Calu3 (cell line): ENCODE measurements at regions not wholly inside any gene's neighbourhood (a gene's known extent, or its start where the extent isn't known, plus 50 kb on each side); places are given as distances from the start of the nearest gene placed in this dataset.
"Not testable (repeated sequence)": the region's sequence is repeated elsewhere in the genome, so short reads cannot be mapped to it uniquely, and the experiment has no call there.

ENCODE experiments used
- BruUV-seq: library from RNA; stranded (reverse); fragments of 400-500 nt; replicated peaks from 2 replicates; lab custom pipeline; 2021; lab: Mats Ljungman, UMichigan
- CTCF ChIA-PET: fragments of 300-600 bp; sonication (Branson Sonifier 250); formaldehyde crosslinking; loops from one replicate; lab custom pipeline; 2022; ENCODE audit warnings: antibody characterized with exemption; lab: Charles Lee
- DNase-seq: peaks from one replicate; pipeline ENCODE4 v3.0.0; 2022
- H3K27ac Mint-ChIP-seq: one replicate; pipeline ENCODE4 v1.8.0; 2022; ENCODE audit warnings: mixed read lengths; ENCODE audit not compliant: unreplicated experiment
- H3K27me3 Mint-ChIP-seq: one replicate; pipeline ENCODE4 v1.8.0; 2022; ENCODE audit warnings: mixed read lengths; ENCODE audit not compliant: unreplicated experiment
- H3K36me3 Mint-ChIP-seq: one replicate; pipeline ENCODE4 v1.8.0; 2022; ENCODE audit warnings: mild to moderate bottlenecking, moderate library complexity, mixed read lengths; ENCODE audit not compliant: insufficient read depth, unreplicated experiment
- H3K4me1 Mint-ChIP-seq: one replicate; pipeline ENCODE4 v1.8.0; 2022; ENCODE audit warnings: mild to moderate bottlenecking, low read depth, mixed read lengths; ENCODE audit not compliant: unreplicated experiment
- H3K4me3 Mint-ChIP-seq: one replicate; pipeline ENCODE4 v1.8.0; 2022; ENCODE audit warnings: mild to moderate bottlenecking, low read depth, moderate library complexity, mixed read lengths; ENCODE audit not compliant: unreplicated experiment
- H3K9me3 Mint-ChIP-seq: one replicate; pipeline ENCODE4 v1.8.0; 2022; ENCODE audit warnings: low read depth, mixed read lengths; ENCODE audit not compliant: unreplicated experiment
- CTCF ChIP-seq: fragments of 200-600 bp; IDR thresholded peaks from one replicate; pipeline ENCODE4 v1.8.0; 2022; ENCODE audit warnings: antibody characterized with exemption; ENCODE audit not compliant: unreplicated experiment
- intact Hi-C: fragments of 100-400 bp; cut with micrococcal nuclease; formaldehyde crosslinking; loops from one replicate; pipeline ENCODE4 v1.10.0; 2022; ENCODE audit not compliant: unreplicated experiment

DNA sequence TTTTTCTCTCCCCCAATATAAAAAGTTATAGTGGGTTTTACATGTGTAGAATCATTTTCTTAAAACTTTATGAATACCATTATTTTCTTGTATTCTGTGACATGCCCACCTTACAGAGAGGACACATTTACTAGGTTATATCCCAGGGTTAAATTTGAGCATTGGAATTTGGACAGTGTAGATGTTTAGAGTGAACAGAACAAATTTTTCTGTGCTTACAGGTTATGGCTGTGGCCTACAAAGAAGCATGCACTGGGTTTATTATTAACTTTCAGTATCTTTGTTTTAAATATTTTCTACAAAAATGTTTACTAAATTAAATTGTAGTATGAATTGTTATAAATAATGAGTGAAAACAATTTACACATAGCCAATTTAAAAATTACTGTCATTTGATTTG is 51.3 kb upstream of the TRIM77 start:
- BruUV-seq, H3K4me1 Mint-ChIP-seq, H3K36me3 Mint-ChIP-seq, H3K9me3 Mint-ChIP-seq, H3K4me3 Mint-ChIP-seq, intact Hi-C loops, DNase-seq, CTCF ChIA-PET, H3K27ac Mint-ChIP-seq, H3K27me3 Mint-ChIP-seq: not testable (repeated sequence)

- BruUV-seq, H3K36me3 Mint-ChIP-seq, H3K9me3 Mint-ChIP-seq, H3K4me3 Mint-ChIP-seq, H3K27ac Mint-ChIP-seq, CTCF ChIA-PET, H3K27me3 Mint-ChIP-seq, intact Hi-C loops, H3K4me1 Mint-ChIP-seq, DNase-seq: not testable (repeated sequence)
Measured at GRCh38 chr11:89659414-89659813, 50.7 kb upstream of the TRIM77 start.

DNA sequence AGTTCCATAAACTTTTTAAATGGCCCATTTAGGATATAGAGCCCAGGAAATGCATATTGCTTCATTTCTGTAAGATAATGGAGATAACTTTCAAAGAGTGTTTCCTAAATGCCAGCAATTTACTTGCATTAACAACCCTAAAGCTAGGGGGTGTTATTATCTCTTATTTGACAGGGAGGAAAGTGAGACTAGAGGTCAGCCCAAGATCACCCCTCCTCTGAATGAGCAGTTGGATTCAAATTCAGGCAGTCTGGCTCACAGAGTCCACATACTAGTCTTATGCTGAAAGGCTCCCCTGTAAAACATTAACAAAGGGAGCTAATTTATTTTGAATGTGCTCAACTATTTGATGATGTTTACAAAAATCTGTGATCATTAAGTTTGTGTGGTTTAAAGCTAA is 49.9 kb upstream of the TRIM77 start:
- CTCF ChIA-PET = no interaction called here
- Mint-ChIP-seq H3K4me1 (no peaks in the 10 kb centered on the region), H3K27me3 (no peaks in the 10 kb centered on the region), H3K9me3 (no peaks in the 10 kb centered on the region), H3K4me3 (no peak overlapping the region), H3K36me3 (no peaks in the 10 kb centered on the region), H3K27ac (no peak overlapping the region)
- TF ChIP-seq CTCF = no peak
- DNase-seq = no peak
- intact Hi-C loops = no loop called here
- no TSS peak for BruUV-seq
